Calu3 (cell line): ENCODE measurements at regions not wholly inside any gene's neighbourhood (a gene's known extent, or its start where the extent isn't known, plus 50 kb on each side); places are given as distances from the start of the nearest gene placed in this dataset.

Experiments
- BruUV-seq: library from RNA; stranded (reverse); fragments of 400-500 nt; replicated peaks from 2 replicates; lab custom pipeline; 2021; lab: Mats Ljungman, UMichigan
- CTCF ChIA-PET: fragments of 300-600 bp; sonication (Branson Sonifier 250); formaldehyde crosslinking; loops from one replicate; lab custom pipeline; 2022; ENCODE audit warnings: antibody characterized with exemption; lab: Charles Lee
- DNase-seq: peaks from one replicate; pipeline ENCODE4 v3.0.0; 2022
- H3K27ac Mint-ChIP-seq: one replicate; pipeline ENCODE4 v1.8.0; 2022; ENCODE audit warnings: mixed read lengths; ENCODE audit not compliant: unreplicated experiment
- H3K27me3 Mint-ChIP-seq: one replicate; pipeline ENCODE4 v1.8.0; 2022; ENCODE audit warnings: mixed read lengths; ENCODE audit not compliant: unreplicated experiment
- H3K36me3 Mint-ChIP-seq: one replicate; pipeline ENCODE4 v1.8.0; 2022; ENCODE audit warnings: mild to moderate bottlenecking, moderate library complexity, mixed read lengths; ENCODE audit not compliant: insufficient read depth, unreplicated experiment
- H3K4me1 Mint-ChIP-seq: one replicate; pipeline ENCODE4 v1.8.0; 2022; ENCODE audit warnings: mild to moderate bottlenecking, low read depth, mixed read lengths; ENCODE audit not compliant: unreplicated experiment
- H3K4me3 Mint-ChIP-seq: one replicate; pipeline ENCODE4 v1.8.0; 2022; ENCODE audit warnings: mild to moderate bottlenecking, low read depth, moderate library complexity, mixed read lengths; ENCODE audit not compliant: unreplicated experiment
- H3K9me3 Mint-ChIP-seq: one replicate; pipeline ENCODE4 v1.8.0; 2022; ENCODE audit warnings: low read depth, mixed read lengths; ENCODE audit not compliant: unreplicated experiment
- intact Hi-C: fragments of 100-400 bp; cut with micrococcal nuclease; formaldehyde crosslinking; loops from one replicate; pipeline ENCODE4 v1.10.0; 2022; ENCODE audit not compliant: unreplicated experiment
- TF ChIP-seq, protein P1 (sequence below): fragments of 200-600 bp; IDR thresholded peaks from one replicate; pipeline ENCODE4 v1.8.0; 2022; ENCODE audit warnings: antibody characterized with exemption; ENCODE audit not compliant: unreplicated experiment

DNA sequence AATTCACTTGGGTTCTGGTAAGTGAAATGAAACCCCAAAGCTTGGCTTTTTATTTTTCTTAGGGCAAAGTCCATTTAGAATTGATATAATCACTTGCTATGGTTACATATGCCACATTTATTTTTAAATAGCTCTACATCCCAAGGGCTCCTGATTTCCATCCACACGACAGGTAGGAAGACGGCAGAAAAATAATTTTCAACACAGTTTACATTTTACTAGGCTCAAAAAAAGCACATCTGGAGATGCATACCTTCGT, 95.0 kb upstream of the EFNA5 start:
- TF ChIP-seq, protein P1, sequence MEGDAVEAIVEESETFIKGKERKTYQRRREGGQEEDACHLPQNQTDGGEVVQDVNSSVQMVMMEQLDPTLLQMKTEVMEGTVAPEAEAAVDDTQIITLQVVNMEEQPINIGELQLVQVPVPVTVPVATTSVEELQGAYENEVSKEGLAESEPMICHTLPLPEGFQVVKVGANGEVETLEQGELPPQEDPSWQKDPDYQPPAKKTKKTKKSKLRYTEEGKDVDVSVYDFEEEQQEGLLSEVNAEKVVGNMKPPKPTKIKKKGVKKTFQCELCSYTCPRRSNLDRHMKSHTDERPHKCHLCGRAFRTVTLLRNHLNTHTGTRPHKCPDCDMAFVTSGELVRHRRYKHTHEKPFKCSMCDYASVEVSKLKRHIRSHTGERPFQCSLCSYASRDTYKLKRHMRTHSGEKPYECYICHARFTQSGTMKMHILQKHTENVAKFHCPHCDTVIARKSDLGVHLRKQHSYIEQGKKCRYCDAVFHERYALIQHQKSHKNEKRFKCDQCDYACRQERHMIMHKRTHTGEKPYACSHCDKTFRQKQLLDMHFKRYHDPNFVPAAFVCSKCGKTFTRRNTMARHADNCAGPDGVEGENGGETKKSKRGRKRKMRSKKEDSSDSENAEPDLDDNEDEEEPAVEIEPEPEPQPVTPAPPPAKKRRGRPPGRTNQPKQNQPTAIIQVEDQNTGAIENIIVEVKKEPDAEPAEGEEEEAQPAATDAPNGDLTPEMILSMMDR, result no peak
- Mint-ChIP-seq H3K4me3 (no peak overlapping the region), H3K36me3 (no peaks in the 10 kb centered on the region), H3K4me1 (no peaks in the 10 kb centered on the region), H3K27me3 (no peaks in the 10 kb centered on the region), H3K9me3 (no peaks in the 10 kb centered on the region), H3K27ac (no peak overlapping the region)
- BruUV-seq, result no TSS peak
- intact Hi-C loops, result no loop called here
- CTCF ChIA-PET, result interaction anchor here (0.6 kb wide), 1 partner anchor 335 kb away, joined by 4 read pairs; no protein-coding TSS in a partner anchor
- DNase-seq, result no peak

DNA sequence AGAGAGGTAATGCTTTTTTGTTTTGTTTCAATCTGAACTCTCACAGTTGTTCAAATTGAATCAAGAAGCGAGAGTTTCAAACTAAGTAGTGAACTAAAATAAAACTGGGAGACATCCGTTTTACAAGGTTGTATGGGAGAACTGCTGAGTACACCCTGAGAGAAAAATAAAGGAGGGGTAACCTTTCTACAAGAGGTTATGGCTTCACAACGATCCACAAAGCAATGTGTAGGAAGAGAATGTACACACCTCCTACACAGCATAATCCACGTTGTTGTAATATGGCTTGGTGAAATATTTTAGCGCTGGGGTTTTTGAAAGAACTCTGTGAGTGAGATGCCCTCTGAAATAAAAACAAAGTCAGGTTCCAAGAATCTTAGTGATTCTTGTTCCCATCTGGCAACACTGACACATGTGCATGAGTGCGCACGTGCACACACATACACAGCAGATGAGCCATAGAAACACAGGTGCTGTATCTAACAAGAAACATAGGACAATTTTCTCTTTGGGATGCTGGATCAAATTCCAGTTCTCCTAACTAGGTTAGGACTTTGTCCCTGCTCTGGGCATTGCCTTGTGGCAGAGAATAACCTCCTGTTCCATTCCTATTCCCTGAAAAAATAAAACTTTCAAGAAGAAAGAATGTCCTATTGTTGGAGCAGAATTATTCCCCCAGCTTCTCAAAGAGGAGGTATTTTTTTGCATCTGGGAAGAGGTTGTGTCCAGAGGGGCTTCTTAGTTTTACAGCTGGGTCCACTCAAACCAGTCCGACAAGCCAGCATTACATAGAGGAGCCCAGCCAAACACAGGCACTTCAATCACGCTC, 94.5 kb upstream of the EFNA5 start:
- TF ChIP-seq, protein P1, result no peak
- BruUV-seq, result no TSS peak
- Mint-ChIP-seq H3K27ac (no peak overlapping the region), H3K4me1 (no peaks in the 10 kb centered on the region), H3K36me3 (no peaks in the 10 kb centered on the region), H3K9me3 (no peaks in the 10 kb centered on the region), H3K27me3 (no peaks in the 10 kb centered on the region), H3K4me3 (no peak overlapping the region)
- CTCF ChIA-PET, result no interaction called here
- intact Hi-C loops, result no loop called here
- DNase-seq, result no peak

DNA sequence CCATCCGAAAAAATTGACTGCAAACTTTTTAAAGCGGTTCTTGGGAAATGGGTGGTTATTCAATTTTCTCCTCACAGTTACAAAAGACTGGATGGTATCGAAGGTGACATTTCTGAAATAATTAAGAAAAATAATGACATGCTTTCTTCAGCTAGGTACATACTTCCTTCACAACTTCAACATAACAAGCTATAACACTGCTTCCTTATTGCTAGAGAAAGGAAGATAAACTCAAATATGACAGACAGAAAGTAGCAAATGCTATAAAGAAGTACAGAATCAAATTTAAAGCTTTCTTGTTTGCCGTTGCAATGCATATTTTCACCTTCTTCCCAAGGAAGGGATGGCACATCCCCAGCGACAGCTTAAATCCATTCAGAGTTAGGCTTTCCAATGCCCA, 93.5 kb upstream of the EFNA5 start:
- Mint-ChIP-seq H3K27me3 (no peaks in the 10 kb centered on the region), H3K4me1 (no peaks in the 10 kb centered on the region), H3K27ac (no peak overlapping the region), H3K4me3 (no peak overlapping the region), H3K9me3 (no peaks in the 10 kb centered on the region), H3K36me3 (no peaks in the 10 kb centered on the region)
- intact Hi-C loops, result no loop called here
- CTCF ChIA-PET, result no interaction called here
- no TSS peak for BruUV-seq
- TF ChIP-seq, protein P1, result no peak
- no peak for DNase-seq

DNA sequence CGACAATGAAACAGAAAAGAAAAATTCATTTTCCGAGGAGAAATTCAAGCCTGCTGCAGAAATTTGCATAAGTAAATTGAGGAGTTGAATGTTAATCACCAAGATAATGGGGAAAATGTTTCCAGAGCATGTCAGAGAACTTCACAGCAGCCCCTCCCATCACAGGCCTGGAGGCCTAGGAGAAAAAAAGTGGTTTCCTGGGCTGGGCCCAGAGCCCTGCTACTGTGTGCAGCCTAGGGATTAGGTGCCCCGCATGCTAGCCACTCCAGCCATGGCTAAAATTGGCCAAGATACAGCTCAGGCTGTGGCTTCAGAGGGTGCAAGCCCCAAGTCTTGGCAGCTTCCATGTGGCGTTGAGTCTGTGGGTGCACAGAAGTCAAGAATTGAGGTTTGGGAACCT, 82.7 kb upstream of the EFNA5 start:
- H3K4me3 Mint-ChIP-seq, result no peak overlapping the region
- no peaks in the 10 kb centered on the region for H3K4me1 Mint-ChIP-seq
- H3K36me3 Mint-ChIP-seq, result no peaks in the 10 kb centered on the region
- CTCF ChIA-PET, result no interaction called here
- peaks cover 6% of the 10 kb centered on the region for H3K9me3 Mint-ChIP-seq
- no peak overlapping the region for H3K27ac Mint-ChIP-seq
- TF ChIP-seq, protein P1, result no peak
- intact Hi-C loops, result no loop called here
- BruUV-seq, result no TSS peak
- no peak for DNase-seq
- H3K27me3 Mint-ChIP-seq, result no peaks in the 10 kb centered on the region
